Effector CD8-positive, alpha-beta T cell (primary cell): ENCODE measurements at regions not wholly inside any gene's neighbourhood (a gene's known extent, or its start where the extent isn't known, plus 50 kb on each side); places are given as distances from the start of the nearest gene placed in this dataset.

Source experiments
- DNase-seq: peaks from one replicate; lab custom pipeline; 2025; lab: John Stamatoyannopoulos, UW

- no peak for DNase-seq
Measured at GRCh38 chr18:22114526-22115321, 54.7 kb upstream of the GATA6 start.

- DNase-seq, result no peak
Measured at GRCh38 chr18:22115573-22115972, 53.8 kb upstream of the GATA6 start.
